ENCODE measurements at regions not wholly inside any gene's neighbourhood (a gene's known extent, or its start where the extent isn't known, plus 50 kb on each side); places are given as distances from the start of the nearest gene placed in this dataset.

GRCh38 chr9:129493002-129493705 lies 127.7 kb downstream of the C9orf50 start:
- Histone ChIP-seq H3K9me3 (no peaks in the 10 kb centered on the region), H3K36me3 (peaks cover 0 to 15% (median 0%) of the 10 kb centered on the region in 4 donors), H3K27ac (peak overlapping the region; percentile 84 to 99 (median 99)), H3K4me1 (peaks cover 0 to 92% (median 71%) of the 10 kb centered on the region in 4 donors), H3K4me3 (no peak overlapping the region), H3K27me3 (no peaks in the 10 kb centered on the region)
- intact Hi-C loops (cut with DNase I): no loop called here
- TF ChIP-seq EP300 (IDR thresholded peaks at IDR 0.05): no peak
- no peak for TF ChIP-seq CTCF (IDR thresholded peaks at IDR 0.05)
- no peak for TF ChIP-seq POLR2AphosphoS5 (IDR thresholded peaks at IDR 0.05)
- TF ChIP-seq POLR2A (IDR thresholded peaks at IDR 0.05): no peak
- 91 to 94% methylated on average over 9 of the region's 9 CpGs for WGBS, 2 donors
- no peak for DNase-seq

DNA sequence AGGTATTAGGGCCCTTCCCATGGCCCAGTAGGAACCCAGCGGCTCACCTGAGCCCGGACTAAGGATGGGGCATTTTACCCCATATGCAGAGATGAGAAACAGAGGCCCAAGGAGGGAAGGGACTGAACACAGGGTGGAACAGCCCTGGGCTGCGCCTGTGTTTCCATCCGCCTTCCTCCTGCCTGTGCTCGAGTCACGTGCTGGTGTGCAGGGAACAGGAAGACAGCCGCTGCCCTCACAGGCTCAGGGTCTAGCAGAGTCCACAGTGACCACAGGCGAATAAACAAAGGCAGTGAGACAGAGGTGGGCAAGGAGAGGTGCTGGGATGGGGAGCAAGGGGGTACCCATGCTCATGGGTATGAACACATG lies 129.4 kb downstream of the C9orf50 start:
- Histone ChIP-seq H3K27me3 (no peaks in the 10 kb centered on the region), H3K4me1 (peaks cover 0 to 95% (median 78%) of the 10 kb centered on the region in 4 donors), H3K36me3 (peaks cover 0 to 15% (median 0%) of the 10 kb centered on the region in 4 donors), H3K4me3 (peak overlapping the region in 2 of 4 donors; percentile 58 to 64), H3K9me3 (no peaks in the 10 kb centered on the region), H3K27ac (peak overlapping the region; percentile 99 to 100 (median 99))
- TF ChIP-seq EP300 (IDR thresholded peaks at IDR 0.05) (no peak), POLR2AphosphoS5 (IDR thresholded peaks at IDR 0.05) (peak in 2 of 4 donors; percentile 49 to 83)
- intact Hi-C loops (cut with DNase I): no loop called here
- peak; percentile 93 for DNase-seq
- WGBS, 2 donors: 65 to 68% methylated on average over 8 of the region's 8 CpGs

- Histone ChIP-seq H3K9me3 (no peaks in the 10 kb centered on the region), H3K4me3 (peak overlapping the region; percentile 42 to 64 (median 58)), H3K27ac (peak overlapping the region; percentile 99 to 100 (median 99)), H3K4me1 (peaks cover 0 to 96% (median 82%) of the 10 kb centered on the region in 4 donors), H3K27me3 (no peaks in the 10 kb centered on the region), H3K36me3 (peaks cover 0 to 15% (median 0%) of the 10 kb centered on the region in 4 donors)
- TF ChIP-seq CTCF (IDR thresholded peaks at IDR 0.05): no peak
- no peak for TF ChIP-seq EP300 (IDR thresholded peaks at IDR 0.05)
- TF ChIP-seq POLR2AphosphoS5 (IDR thresholded peaks at IDR 0.05): no peak
- no peak for TF ChIP-seq POLR2A (IDR thresholded peaks at IDR 0.05)
- peak; percentile 82 for DNase-seq
- 64 to 65% methylated on average over 11 of the region's 11 CpGs for WGBS, 2 donors
- intact Hi-C loops (cut with DNase I): no loop called here
Measured at GRCh38 chr9:129490583-129491486, 130.1 kb downstream of the C9orf50 start.

GRCh38 chr9:129489838-129490582 lies 130.9 kb downstream of the C9orf50 start:
- Histone ChIP-seq H3K27ac (peak overlapping the region; percentile 99 to 100 (median 99)), H3K27me3 (no peaks in the 10 kb centered on the region), H3K4me1 (peaks cover 0 to 96% (median 82%) of the 10 kb centered on the region in 4 donors), H3K9me3 (no peaks in the 10 kb centered on the region), H3K36me3 (peaks cover 0 to 15% (median 0%) of the 10 kb centered on the region in 4 donors), H3K4me3 (peak overlapping the region; percentile 42 to 64 (median 58))
- TF ChIP-seq EP300 (IDR thresholded peaks at IDR 0.05) (no peak), POLR2A (IDR thresholded peaks at IDR 0.05) (no peak), CTCF (IDR thresholded peaks at IDR 0.05) (no peak), POLR2AphosphoS5 (IDR thresholded peaks at IDR 0.05) (no peak)
- WGBS, 2 donors: 52 to 62% methylated on average over 15 of the region's 15 CpGs
- DNase-seq: peak; percentile 74
- intact Hi-C loops (cut with DNase I): loop anchor here (2.0 kb wide), 1 partner anchor 347 kb away; no protein-coding TSS in a partner anchor
